IMR-90 (cell line): ENCODE measurements at regions not wholly inside any gene's neighbourhood (a gene's known extent, or its start where the extent isn't known, plus 50 kb on each side); places are given as distances from the start of the nearest gene placed in this dataset.

Experiments used
- ATAC-seq: fragments of 200-7000 bp; cut with Tn5 transposase; 2 replicates; pipeline ENCODE4 v1.9.1; 2020; ENCODE audit warnings: low read depth, mild to moderate bottlenecking, moderate library complexity
- BruUV-seq: library from RNA; stranded (reverse); fragments of 400-500 nt; replicated peaks from 2 replicates; lab custom pipeline; 2021; lab: Mats Ljungman, UMichigan
- CTCF ChIA-PET: fragments of 300-600 bp; formaldehyde crosslinking; extraction: SDS; loops from one replicate; lab custom pipeline; 2021; ENCODE audit warnings: antibody characterized with exemption; lab: Yijun Ruan, JAX
- POLR2A ChIA-PET: fragments of 300-600 bp; sonication (Branson Sonifier 250); formaldehyde crosslinking; loops from one replicate; lab custom pipeline; 2022; ENCODE audit warnings: antibody characterized with exemption; ENCODE audit not compliant: unreplicated experiment; lab: Charles Lee
- DNase-seq: peaks from one replicate; pipeline ENCODE4 v3.0.0; 2013
- H2AFZ ChIP-seq: replicated peaks from 2 replicates; pipeline ENCODE3; 2013; ENCODE audit warnings: low read length, mild to moderate bottlenecking; ENCODE audit not compliant: poor library complexity
- H2AK5ac ChIP-seq: 2 replicates; pipeline ENCODE4 v1.6.1; 2013; ENCODE audit warnings: low read depth, low read length, inconsistent platforms
- H2AK9ac ChIP-seq: replicated peaks from 2 replicates; pipeline ENCODE3; 2013; ENCODE audit warnings: mild to moderate bottlenecking, low read depth, low read length, moderate library complexity; ENCODE audit not compliant: poor library complexity
- H2BK120ac ChIP-seq: 2 replicates; pipeline ENCODE4 v1.6.1; 2013; ENCODE audit warnings: low read depth, low read length, inconsistent platforms
- H2BK15ac ChIP-seq: 3 replicates; pipeline ENCODE4 v1.6.1; 2013; ENCODE audit warnings: low read depth, low read length, inconsistent platforms
- H2BK20ac ChIP-seq: 2 replicates; pipeline ENCODE4 v1.6.1; 2013; ENCODE audit warnings: low read depth, mild to moderate bottlenecking, inconsistent platforms, low read length, moderate library complexity
- H2BK5ac ChIP-seq: 2 replicates; pipeline ENCODE4 v1.6.1; 2013; ENCODE audit warnings: mild to moderate bottlenecking, low read depth, low read length, inconsistent platforms; ENCODE audit not compliant: poor library complexity, severe bottlenecking
- H3K14ac ChIP-seq: replicated peaks from 2 replicates; pipeline ENCODE4 v1.6.1; 2013; ENCODE audit warnings: low read depth, low read length, inconsistent platforms
- H3K18ac ChIP-seq: 2 replicates; pipeline ENCODE4 v1.6.1; 2013; ENCODE audit warnings: low read depth, low read length, control low read depth
- H3K23ac ChIP-seq: 2 replicates; pipeline ENCODE4 v1.6.1; 2013; ENCODE audit warnings: low read depth, low read length, inconsistent platforms
- H3K27ac ChIP-seq: 2 replicates; pipeline ENCODE4 v1.5.1; 2013; ENCODE audit warnings: mild to moderate bottlenecking, control low read depth, low read length; ENCODE audit not compliant: insufficient read depth
- H3K27me3 ChIP-seq: 2 replicates; pipeline ENCODE4 v1.6.1; 2013; ENCODE audit warnings: low read length; ENCODE audit not compliant: control insufficient read depth, insufficient read depth
- H3K36me3 ChIP-seq: 2 replicates; pipeline ENCODE4 v1.6.1; 2013; ENCODE audit warnings: low read length, mixed read lengths; ENCODE audit not compliant: control insufficient read depth, insufficient read depth
- H3K4ac ChIP-seq: 2 replicates; pipeline ENCODE4 v1.6.1; 2013; ENCODE audit warnings: low read depth, low read length, inconsistent platforms
- H3K4me1 ChIP-seq: 2 replicates; pipeline ENCODE4 v1.6.1; 2013; ENCODE audit warnings: low read length, mixed read lengths; ENCODE audit not compliant: control insufficient read depth, insufficient read depth
- H3K4me2 ChIP-seq: 2 replicates; pipeline ENCODE4 v1.6.1; 2013; ENCODE audit warnings: low read depth, mild to moderate bottlenecking, control low read depth, low read length, moderate library complexity
- H3K4me3 ChIP-seq: 2 replicates; pipeline ENCODE4 v1.5.1; 2013; ENCODE audit warnings: low read depth, mild to moderate bottlenecking, control low read depth, low read length, moderate library complexity; ENCODE audit not compliant: insufficient read depth
- H3K56ac ChIP-seq: 2 replicates; pipeline ENCODE4 v1.6.1; 2013; ENCODE audit warnings: low read length, inconsistent platforms; ENCODE audit not compliant: insufficient read depth; ENCODE audit errors: extremely low read depth
- H3K79me1 ChIP-seq, 2 experiments: 2 replicates each; pipeline ENCODE4 v1.6.1; 2013; ENCODE audit warnings: low read length in 2 of 2, inconsistent platforms in 1 of 2, low read depth in 1 of 2
- H3K9ac ChIP-seq: 2 replicates; pipeline ENCODE4 v1.6.1; 2013; ENCODE audit warnings: low read depth, low read length, control low read depth
- H3K9me1 ChIP-seq: 2 replicates; pipeline ENCODE4 v1.6.1; 2013; ENCODE audit warnings: low read length, inconsistent platforms; ENCODE audit not compliant: insufficient read depth
- H3K9me3 ChIP-seq: 2 replicates; pipeline ENCODE4 v1.6.1; 2013; ENCODE audit warnings: low read length; ENCODE audit not compliant: control insufficient read depth, insufficient read depth
- H4K20me1 ChIP-seq: 2 replicates; pipeline ENCODE4 v1.6.1; 2013; ENCODE audit warnings: low read length, inconsistent platforms; ENCODE audit not compliant: insufficient read depth
- H4K5ac ChIP-seq: 2 replicates; pipeline ENCODE4 v1.6.1; 2013; ENCODE audit warnings: mild to moderate bottlenecking, low read depth, low read length, control low read depth
- H4K8ac ChIP-seq, 2 experiments: 2 replicates each; pipeline ENCODE4 v1.6.1; 2013; ENCODE audit warnings: low read depth in 2 of 2, low read length in 2 of 2, control low read depth in 1 of 2, inconsistent platforms in 1 of 2
- H4K91ac ChIP-seq: 2 replicates; pipeline ENCODE4 v1.6.1; 2013; ENCODE audit warnings: low read depth, low read length, inconsistent platforms; ENCODE audit not compliant: insufficient read depth
- MAFK ChIP-seq: IDR thresholded peaks from 2 replicates; pipeline ENCODE4 v1.6.1; 2012; ENCODE audit warnings: low read depth, low read length, improper control_type of control experiment
- MXI1 ChIP-seq: IDR thresholded peaks from 2 replicates; pipeline ENCODE4 v1.6.1; 2012; ENCODE audit warnings: low read depth, mild to moderate bottlenecking, low read length, moderate library complexity, borderline replicate concordance
- NFE2L2 ChIP-seq: fragments of 150-350 bp; IDR thresholded peaks from 2 replicates; pipeline ENCODE4 v1.6.1; 2016; ENCODE audit warnings: low read depth, mild to moderate bottlenecking, low read length
- RCOR1 ChIP-seq: IDR thresholded peaks from 2 replicates; pipeline ENCODE4 v1.6.1; 2012; ENCODE audit warnings: mild to moderate bottlenecking, low read length, improper control_type of control experiment; ENCODE audit not compliant: insufficient replicate concordance
- SMC3 ChIP-seq: fragments of 150-350 bp; IDR thresholded peaks from 2 replicates; pipeline ENCODE4 v1.6.1; 2016; ENCODE audit warnings: low read depth, mild to moderate bottlenecking, antibody characterized with exemption, low read length, moderate library complexity
- WGBS, 2 experiments: methylation state at CpG; one replicate each; pipeline versions ENCODE4 v1.1.5 to v1.1.7; 2013; ENCODE audit warnings: missing lambda C conversion rate in 2 of 2; ENCODE audit not compliant: insufficient read length in 1 of 2; ENCODE audit errors: extremely low coverage in 2 of 2; 5-methylcytosine and 5-hydroxymethylcytosine counted together
- dilution Hi-C: fragments of 300-500 bp; cut with HindIII; formaldehyde crosslinking; loops from one replicate; pipeline ENCODE4 v1.14.3; 2018; ENCODE audit warnings: low sequenced_read_pairs; ENCODE audit not compliant: unreplicated experiment
- in situ Hi-C: fragments of 300-500 bp; cut with MboI; formaldehyde crosslinking; loops from 3 replicates; pipeline ENCODE4 v1.14.3; 2019; ENCODE audit warnings: low sequenced_read_pairs, inconsistent platforms, mixed read lengths
- intact Hi-C: fragments of 100-400 bp; cut with micrococcal nuclease; formaldehyde crosslinking; loops from 2 replicates; pipeline ENCODE4 v1.10.0; 2022

- WGBS, 2 experiments, result no CpG with 5 or more reads among the region's 4 CpGs
- no peak overlapping the region for H4K8ac ChIP-seq
- H3K23ac ChIP-seq, result no peak overlapping the region
- H3K14ac ChIP-seq, result no peak overlapping the region
- ATAC-seq, result no peak
- POLR2A ChIA-PET, result no interaction called here
- H2AK5ac ChIP-seq, result no peak overlapping the region
- H3K79me1 ChIP-seq, result no peaks in the 10 kb centered on the region
- no peak overlapping the region for H4K91ac ChIP-seq
- no peak for TF ChIP-seq MXI1
- TF ChIP-seq NFE2L2, result no peak
- no peak for TF ChIP-seq RCOR1
- TF ChIP-seq MAFK, result no peak
- TF ChIP-seq SMC3, result no peak
- H2BK120ac ChIP-seq, result no peak overlapping the region
- no peak overlapping the region for H2BK5ac ChIP-seq
- H3K4me2 ChIP-seq, result no peak overlapping the region
- no peaks in the 10 kb centered on the region for H3K9me3 ChIP-seq
- H4K5ac ChIP-seq, result no peak overlapping the region
- H2BK20ac ChIP-seq, result no peak overlapping the region
- no peak overlapping the region for H2BK15ac ChIP-seq
- CTCF ChIA-PET, result no interaction called here
- H3K27ac ChIP-seq, result no peak overlapping the region
- no peak overlapping the region for H3K4me3 ChIP-seq
- H3K18ac ChIP-seq, result no peak overlapping the region
- intact Hi-C loops, result no loop called here
- dilution Hi-C loops, result no loop called here
- no peaks in the 10 kb centered on the region for H4K20me1 ChIP-seq
- no peak overlapping the region for H3K56ac ChIP-seq
- DNase-seq, result no peak
- H3K4ac ChIP-seq, result no peak overlapping the region
- H2AK9ac ChIP-seq, result no peak overlapping the region
- H3K4me1 ChIP-seq, result no peaks in the 10 kb centered on the region
- no peaks in the 10 kb centered on the region for H3K27me3 ChIP-seq
- H3K36me3 ChIP-seq, result no peaks in the 10 kb centered on the region
- H2AFZ ChIP-seq, result no peak overlapping the region
- H3K9ac ChIP-seq, result no peak overlapping the region
- in situ Hi-C loops, result loop anchor here (25.0 kb wide), 2 partner anchors 933 to 1433 kb away; partner anchors contain the start of gene CLSTN2
- no TSS peak for BruUV-seq
- no peaks in the 10 kb centered on the region for H3K9me1 ChIP-seq
Measured at GRCh38 chr3:140870351-140870750, 71.3 kb upstream of the SLC25A36 start.
